GM23338 (cell line): ENCODE measurements at regions not wholly inside any gene's neighbourhood (a gene's known extent, or its start where the extent isn't known, plus 50 kb on each side); places are given as distances from the start of the nearest gene placed in this dataset.

ENCODE experiments used
- ATAC-seq: fragments of 200-7000 bp; cut with Tn5 transposase; 3 replicates; pipeline ENCODE4 v1.9.1; 2020
- DNase-seq: peaks from one replicate; pipeline ENCODE4 v3.0.0-alpha.2; 2015; ENCODE audit warnings: low spot score
- H2AFZ ChIP-seq: fragments of 200-600 bp; sonication (generic); 2 replicates; pipeline ENCODE4 v1.8.0; 2016; ENCODE audit warnings: antibody characterized with exemption, mild to moderate bottlenecking, moderate library complexity
- H3F3A ChIP-seq: fragments of 200-600 bp; sonication (generic); replicated peaks from 2 replicates; pipeline ENCODE4 v1.8.0; 2017; ENCODE audit warnings: antibody characterized with exemption, mixed run types, low read depth
- H3K27ac ChIP-seq: fragments of 200-600 bp; sonication (generic); 2 replicates; pipeline ENCODE4 v1.6.1; 2016; ENCODE audit warnings: low read depth
- H3K27me3 ChIP-seq: fragments of 200-600 bp; sonication (generic); 2 replicates; pipeline ENCODE4 v1.8.0; 2016; ENCODE audit warnings: mild to moderate bottlenecking, mixed run types, moderate library complexity; ENCODE audit not compliant: insufficient read depth
- H3K36me3 ChIP-seq: fragments of 200-600 bp; sonication (generic); 2 replicates; pipeline ENCODE4 v1.8.0; 2016; ENCODE audit warnings: mild to moderate bottlenecking; ENCODE audit not compliant: insufficient read depth
- H3K4me1 ChIP-seq: fragments of 200-600 bp; sonication (generic); 2 replicates; pipeline ENCODE4 v1.8.0; 2016; ENCODE audit warnings: mild to moderate bottlenecking, moderate library complexity; ENCODE audit not compliant: insufficient read depth
- H3K4me2 ChIP-seq: fragments of 200-600 bp; sonication (generic); 2 replicates; pipeline ENCODE4 v1.7.1; 2017; ENCODE audit warnings: mixed run types
- H3K4me3 ChIP-seq: fragments of 200-600 bp; sonication (generic); 2 replicates; pipeline ENCODE4 v1.6.1; 2016; ENCODE audit warnings: mixed run types
- H3K79me2 ChIP-seq: fragments of 200-600 bp; sonication (generic); replicated peaks from 2 replicates; pipeline ENCODE4 v1.8.0; 2017; ENCODE audit warnings: mild to moderate bottlenecking; ENCODE audit not compliant: insufficient read depth
- H3K9me2 ChIP-seq: fragments of 200-600 bp; sonication (generic); 2 replicates; pipeline ENCODE4 v1.8.0; 2017; ENCODE audit not compliant: insufficient read depth
- H4K20me1 ChIP-seq: fragments of 200-600 bp; sonication (generic); replicated peaks from 2 replicates; pipeline ENCODE4 v1.8.0; 2017; ENCODE audit warnings: mild to moderate bottlenecking; ENCODE audit not compliant: insufficient read depth
- H3K27ac Mint-ChIP-seq: 2 replicates; pipeline ENCODE4 v1.8.0; 2020; ENCODE audit warnings: inconsistent platforms, mild to moderate bottlenecking, moderate library complexity, mixed read lengths
- H3K27me3 Mint-ChIP-seq: 3 replicates; pipeline ENCODE4 v1.8.0; 2022; ENCODE audit warnings: low read depth, mild to moderate bottlenecking, moderate library complexity, mixed read lengths, inconsistent platforms; ENCODE audit not compliant: insufficient read depth, poor library complexity
- H3K36me3 Mint-ChIP-seq: 3 replicates; pipeline ENCODE4 v1.8.0; 2021; ENCODE audit warnings: low read depth, mild to moderate bottlenecking, inconsistent platforms, moderate library complexity, mixed read lengths
- H3K4me1 Mint-ChIP-seq: 3 replicates; pipeline ENCODE4 v1.8.0; 2020; ENCODE audit warnings: mild to moderate bottlenecking, inconsistent platforms, mixed read lengths
- H3K4me3 Mint-ChIP-seq: 3 replicates; pipeline ENCODE4 v1.8.0; 2021; ENCODE audit warnings: moderate library complexity, mild to moderate bottlenecking, inconsistent platforms, mixed read lengths
- H3K9me3 Mint-ChIP-seq: 3 replicates; pipeline ENCODE4 v1.8.0; 2020; ENCODE audit warnings: moderate library complexity, mild to moderate bottlenecking, inconsistent platforms, mixed read lengths
- EZH2 ChIP-seq: fragments of 200-600 bp; sonication (generic); IDR thresholded peaks from one replicate; pipeline ENCODE4 v1.8.0; 2017; ENCODE audit warnings: antibody characterized with exemption, mild to moderate bottlenecking, low read depth; ENCODE audit not compliant: unreplicated experiment
- EZH2phosphoT487 ChIP-seq: fragments of 200-600 bp; sonication (generic); IDR thresholded peaks from one replicate; pipeline ENCODE4 v1.8.1; 2018; ENCODE audit warnings: antibody characterized with exemption; ENCODE audit not compliant: unreplicated experiment
- JUNB ChIP-seq: IDR thresholded peaks from one replicate; pipeline ENCODE4 v1.6.1; 2016; ENCODE audit warnings: antibody characterized with exemption; ENCODE audit not compliant: unreplicated experiment
- NANOG ChIP-seq: IDR thresholded peaks from 2 replicates; pipeline ENCODE4 v1.6.1; 2016; ENCODE audit warnings: antibody characterized with exemption, borderline replicate concordance
- POLR2AphosphoS5 ChIP-seq: IDR thresholded peaks from 2 replicates; pipeline ENCODE4 v1.6.1; 2016; ENCODE audit warnings: antibody characterized with exemption, low read depth
- STAT1 ChIP-seq: IDR thresholded peaks from one replicate; pipeline ENCODE4 v1.6.1; 2016; ENCODE audit warnings: antibody characterized with exemption; ENCODE audit not compliant: unreplicated experiment
- TF ChIP-seq, protein P1 (sequence below): IDR thresholded peaks from one replicate; pipeline ENCODE4 v1.6.1; 2018; ENCODE audit warnings: antibody characterized with exemption; ENCODE audit not compliant: unreplicated experiment
- TF ChIP-seq, protein P2 (sequence below): IDR thresholded peaks from 2 replicates; pipeline ENCODE4 v1.6.1; 2016; ENCODE audit warnings: antibody characterized with exemption
- TF ChIP-seq, protein P3 (sequence below), 2 experiments: fragments of 200-600 bp in 1 of 2; sonication (generic) in 1 of 2; conservative IDR thresholded peaks; 2 replicates each; pipeline versions ENCODE4 v1.5.1 to v1.6.1; 2016 to 2017; ENCODE audit warnings: antibody characterized with exemption in 2 of 2, low read depth in 2 of 2, mild to moderate bottlenecking in 2 of 2, moderate library complexity in 1 of 2

DNA sequence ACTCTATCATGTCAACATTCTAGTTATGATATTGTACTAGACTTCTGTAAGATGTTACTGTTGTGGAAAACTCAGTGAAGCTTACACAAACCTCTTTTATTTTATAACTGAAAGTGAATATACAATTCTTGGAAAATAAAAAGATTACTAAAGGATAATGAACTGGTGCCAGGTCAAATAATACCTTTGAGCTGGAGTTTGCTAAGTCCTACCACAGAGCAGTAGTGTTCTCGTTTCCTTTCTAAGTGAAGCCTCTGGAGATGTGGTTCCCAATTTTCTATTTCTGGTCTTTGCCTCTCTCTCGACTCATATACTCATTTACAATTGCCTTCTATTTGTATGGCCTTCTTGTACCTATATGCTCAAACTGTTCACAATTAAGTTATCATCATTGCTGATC lies 942.9 kb downstream of the SQOR start (continued):
- TF ChIP-seq, protein P1, sequence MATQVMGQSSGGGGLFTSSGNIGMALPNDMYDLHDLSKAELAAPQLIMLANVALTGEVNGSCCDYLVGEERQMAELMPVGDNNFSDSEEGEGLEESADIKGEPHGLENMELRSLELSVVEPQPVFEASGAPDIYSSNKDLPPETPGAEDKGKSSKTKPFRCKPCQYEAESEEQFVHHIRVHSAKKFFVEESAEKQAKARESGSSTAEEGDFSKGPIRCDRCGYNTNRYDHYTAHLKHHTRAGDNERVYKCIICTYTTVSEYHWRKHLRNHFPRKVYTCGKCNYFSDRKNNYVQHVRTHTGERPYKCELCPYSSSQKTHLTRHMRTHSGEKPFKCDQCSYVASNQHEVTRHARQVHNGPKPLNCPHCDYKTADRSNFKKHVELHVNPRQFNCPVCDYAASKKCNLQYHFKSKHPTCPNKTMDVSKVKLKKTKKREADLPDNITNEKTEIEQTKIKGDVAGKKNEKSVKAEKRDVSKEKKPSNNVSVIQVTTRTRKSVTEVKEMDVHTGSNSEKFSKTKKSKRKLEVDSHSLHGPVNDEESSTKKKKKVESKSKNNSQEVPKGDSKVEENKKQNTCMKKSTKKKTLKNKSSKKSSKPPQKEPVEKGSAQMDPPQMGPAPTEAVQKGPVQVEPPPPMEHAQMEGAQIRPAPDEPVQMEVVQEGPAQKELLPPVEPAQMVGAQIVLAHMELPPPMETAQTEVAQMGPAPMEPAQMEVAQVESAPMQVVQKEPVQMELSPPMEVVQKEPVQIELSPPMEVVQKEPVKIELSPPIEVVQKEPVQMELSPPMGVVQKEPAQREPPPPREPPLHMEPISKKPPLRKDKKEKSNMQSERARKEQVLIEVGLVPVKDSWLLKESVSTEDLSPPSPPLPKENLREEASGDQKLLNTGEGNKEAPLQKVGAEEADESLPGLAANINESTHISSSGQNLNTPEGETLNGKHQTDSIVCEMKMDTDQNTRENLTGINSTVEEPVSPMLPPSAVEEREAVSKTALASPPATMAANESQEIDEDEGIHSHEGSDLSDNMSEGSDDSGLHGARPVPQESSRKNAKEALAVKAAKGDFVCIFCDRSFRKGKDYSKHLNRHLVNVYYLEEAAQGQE, result no peak
- TF ChIP-seq, protein P2, sequence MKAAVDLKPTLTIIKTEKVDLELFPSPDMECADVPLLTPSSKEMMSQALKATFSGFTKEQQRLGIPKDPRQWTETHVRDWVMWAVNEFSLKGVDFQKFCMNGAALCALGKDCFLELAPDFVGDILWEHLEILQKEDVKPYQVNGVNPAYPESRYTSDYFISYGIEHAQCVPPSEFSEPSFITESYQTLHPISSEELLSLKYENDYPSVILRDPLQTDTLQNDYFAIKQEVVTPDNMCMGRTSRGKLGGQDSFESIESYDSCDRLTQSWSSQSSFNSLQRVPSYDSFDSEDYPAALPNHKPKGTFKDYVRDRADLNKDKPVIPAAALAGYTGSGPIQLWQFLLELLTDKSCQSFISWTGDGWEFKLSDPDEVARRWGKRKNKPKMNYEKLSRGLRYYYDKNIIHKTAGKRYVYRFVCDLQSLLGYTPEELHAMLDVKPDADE, result no peak
- no peak for TF ChIP-seq JUNB

DNA sequence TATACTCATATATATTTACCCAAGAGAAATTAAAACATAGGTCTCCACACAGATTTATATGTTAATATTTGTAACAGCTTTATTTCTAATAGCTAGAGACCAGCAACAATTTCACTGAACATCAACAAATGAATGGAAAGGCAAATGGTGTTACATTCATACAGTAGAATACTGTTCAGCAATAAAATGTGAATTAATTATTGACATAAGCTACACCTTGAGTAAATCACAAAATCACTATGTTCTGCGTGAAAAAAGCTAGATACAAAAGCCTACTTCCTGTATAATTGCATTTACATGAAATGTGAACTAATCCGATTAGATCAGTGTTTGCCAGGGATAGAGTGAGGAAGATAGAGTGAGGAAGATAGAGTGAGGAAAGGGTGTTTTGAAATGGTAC lies 945.7 kb downstream of the SQOR start:
- Histone ChIP-seq H3K4me2 (no peak overlapping the region), H3F3A (no peaks in the 10 kb centered on the region), H3K4me1 (no peaks in the 10 kb centered on the region), H3K79me2 (no peaks in the 10 kb centered on the region), H3K9me2 (peaks cover 4% of the 10 kb centered on the region; the same call in 1 of the 2 replicates), H4K20me1 (no peaks in the 10 kb centered on the region), H3K27ac (no peak overlapping the region), H3K36me3 (no peaks in the 10 kb centered on the region), H3K27me3 (no peaks in the 10 kb centered on the region), H3K4me3 (no peak overlapping the region), H2AFZ (no peak overlapping the region)
- ATAC-seq (no peak), DNase-seq (no peak)
- Mint-ChIP-seq H3K27ac (no peak overlapping the region), H3K4me3 (no peak overlapping the region), H3K4me1 (no peaks in the 10 kb centered on the region), H3K36me3 (no peaks in the 10 kb centered on the region), H3K9me3 (peaks cover 58% of the 10 kb centered on the region), H3K27me3 (peaks cover 4% of the 10 kb centered on the region)
- TF ChIP-seq POLR2AphosphoS5 (no peak), EZH2phosphoT487 (no peak), STAT1 (no peak), NANOG (no peak), EZH2 (no peak)
- TF ChIP-seq, protein P1, result no peak
- TF ChIP-seq, protein P3, sequence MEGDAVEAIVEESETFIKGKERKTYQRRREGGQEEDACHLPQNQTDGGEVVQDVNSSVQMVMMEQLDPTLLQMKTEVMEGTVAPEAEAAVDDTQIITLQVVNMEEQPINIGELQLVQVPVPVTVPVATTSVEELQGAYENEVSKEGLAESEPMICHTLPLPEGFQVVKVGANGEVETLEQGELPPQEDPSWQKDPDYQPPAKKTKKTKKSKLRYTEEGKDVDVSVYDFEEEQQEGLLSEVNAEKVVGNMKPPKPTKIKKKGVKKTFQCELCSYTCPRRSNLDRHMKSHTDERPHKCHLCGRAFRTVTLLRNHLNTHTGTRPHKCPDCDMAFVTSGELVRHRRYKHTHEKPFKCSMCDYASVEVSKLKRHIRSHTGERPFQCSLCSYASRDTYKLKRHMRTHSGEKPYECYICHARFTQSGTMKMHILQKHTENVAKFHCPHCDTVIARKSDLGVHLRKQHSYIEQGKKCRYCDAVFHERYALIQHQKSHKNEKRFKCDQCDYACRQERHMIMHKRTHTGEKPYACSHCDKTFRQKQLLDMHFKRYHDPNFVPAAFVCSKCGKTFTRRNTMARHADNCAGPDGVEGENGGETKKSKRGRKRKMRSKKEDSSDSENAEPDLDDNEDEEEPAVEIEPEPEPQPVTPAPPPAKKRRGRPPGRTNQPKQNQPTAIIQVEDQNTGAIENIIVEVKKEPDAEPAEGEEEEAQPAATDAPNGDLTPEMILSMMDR (conservative IDR thresholded peaks at IDR 0.05; ENCODE audit: low read depth in 2 of 2), result no peak
- TF ChIP-seq, protein P2, result no peak
